CD4-positive, alpha-beta memory T cell (primary cell): ENCODE measurements at regions not wholly inside any gene's neighbourhood (a gene's known extent, or its start where the extent isn't known, plus 50 kb on each side); places are given as distances from the start of the nearest gene placed in this dataset.
"Not testable (repeated sequence)": the region's sequence is repeated elsewhere in the genome, so short reads cannot be mapped to it uniquely, and the experiment has no call there.

Experiments used
- CTCF ChIA-PET: fragments of 350-600 bp; sonication (Branson Sonifier 250); formaldehyde crosslinking; loops from one replicate; lab custom pipeline; 2021; ENCODE audit warnings: inconsistent platforms; ENCODE audit not compliant: partially characterized antibody; lab: Charles Lee
- POLR2A ChIA-PET: fragments of 350-600 bp; sonication (Branson Sonifier 250); formaldehyde crosslinking; loops from one replicate; lab custom pipeline; 2021; ENCODE audit not compliant: partially characterized antibody; lab: Charles Lee
- DNase-seq, 5 donors: peaks; one replicate each; pipeline versions ENCODE4 v3.0.0 to v3.0.0-alpha.2; 2020 to 2022; ENCODE audit warnings: mixed read lengths in 1 of 5
- H3K27ac ChIP-seq: one replicate; pipeline ENCODE4 v1.7.0; 2013; ENCODE audit warnings: low read depth, low read length
- H3K27me3 ChIP-seq: 2 replicates; pipeline ENCODE4 v1.7.0; 2013; ENCODE audit warnings: mild to moderate bottlenecking, low read length, moderate library complexity; ENCODE audit not compliant: insufficient read depth
- H3K36me3 ChIP-seq: 2 replicates; pipeline ENCODE4 v1.7.0; 2013; ENCODE audit warnings: mild to moderate bottlenecking, low read length, moderate library complexity; ENCODE audit not compliant: insufficient read depth
- H3K4me1 ChIP-seq: 2 replicates; pipeline ENCODE4 v1.7.0; 2013; ENCODE audit warnings: mild to moderate bottlenecking, low read length, moderate library complexity; ENCODE audit not compliant: insufficient read depth
- H3K4me3 ChIP-seq, 2 donors: one replicate each; pipeline ENCODE4 v1.7.0; 2013; ENCODE audit warnings: low read length in 2 of 2, mild to moderate bottlenecking in 1 of 2
- H3K9me3 ChIP-seq, 2 donors: one replicate each; pipeline ENCODE4 v1.7.0; 2013; ENCODE audit warnings: low read length in 2 of 2, control low read depth in 1 of 2; ENCODE audit not compliant: control insufficient read depth in 1 of 2
- H3K27ac Mint-ChIP-seq, 7 donors: one replicate each; pipeline ENCODE4 v1.8.0; 2020 to 2021; ENCODE audit warnings: mixed read lengths in 7 of 7, mild to moderate bottlenecking in 6 of 7, inconsistent platforms in 3 of 7, moderate library complexity in 3 of 7
- H3K27me3 Mint-ChIP-seq, 2 donors: one replicate each; pipeline ENCODE4 v1.8.0; 2020 to 2021; ENCODE audit warnings: mixed read lengths in 2 of 2
- H3K36me3 Mint-ChIP-seq, 2 donors: one replicate each; pipeline ENCODE4 v1.8.0; 2020 to 2021; ENCODE audit warnings: mixed read lengths in 2 of 2, inconsistent platforms in 1 of 2, mild to moderate bottlenecking in 1 of 2
- H3K4me1 Mint-ChIP-seq, 4 donors: one replicate each; pipeline ENCODE4 v1.8.0; 2020 to 2021; ENCODE audit warnings: mixed read lengths in 4 of 4, mild to moderate bottlenecking in 1 of 4
- H3K4me3 Mint-ChIP-seq, 8 donors: one replicate each; pipeline ENCODE4 v1.8.0; 2020 to 2021; ENCODE audit warnings: mixed read lengths in 8 of 8, mild to moderate bottlenecking in 7 of 8, moderate library complexity in 6 of 8, inconsistent platforms in 3 of 8
- H3K9me3 Mint-ChIP-seq, 8 donors: one replicate each; pipeline ENCODE4 v1.8.0; 2020 to 2021; ENCODE audit warnings: mixed read lengths in 8 of 8, mild to moderate bottlenecking in 5 of 8, inconsistent platforms in 3 of 8, moderate library complexity in 1 of 8
- intact Hi-C: fragments of 100-400 bp; cut with micrococcal nuclease; formaldehyde crosslinking; loops from one replicate; pipeline ENCODE4 v1.15.1; 2023

- no peaks in the 10 kb centered on the region for H3K27me3 Mint-ChIP-seq
- ChIA-PET POLR2A (no interaction called here), CTCF (no interaction called here)
- H3K36me3 Mint-ChIP-seq = no peaks in the 10 kb centered on the region
- H3K4me3 Mint-ChIP-seq = no peak overlapping the region
- intact Hi-C loops = no loop called here
- peaks cover 0 to 12% (median 5%) of the 10 kb centered on the region in 8 donors for H3K9me3 Mint-ChIP-seq
- H3K27ac Mint-ChIP-seq = no peak overlapping the region
- Histone ChIP-seq H3K36me3 (no peaks in the 10 kb centered on the region), H3K9me3 (no peaks in the 10 kb centered on the region), H3K4me3 (no peak overlapping the region), H3K4me1 (no peaks in the 10 kb centered on the region), H3K27me3 (no peaks in the 10 kb centered on the region), H3K27ac (no peak overlapping the region)
- no peak for DNase-seq
- H3K4me1 Mint-ChIP-seq = no peaks in the 10 kb centered on the region
These were observed 295.0 kb upstream of the ADGRL3 start for GRCh38 chr4:60905162-60905561.

GRCh38 chr4:60911127-60911526 is 289.0 kb upstream of the ADGRL3 start:
- Mint-ChIP-seq H3K36me3 (no peaks in the 10 kb centered on the region), H3K4me1 (no peaks in the 10 kb centered on the region), H3K27ac (no peak overlapping the region), H3K27me3 (no peaks in the 10 kb centered on the region), H3K9me3 (peaks cover 0 to 14% (median 6%) of the 10 kb centered on the region in 8 donors), H3K4me3 (no peak overlapping the region)
- H3K27ac ChIP-seq = no peak overlapping the region
- no peaks in the 10 kb centered on the region for H3K36me3 ChIP-seq
- no peaks in the 10 kb centered on the region for H3K9me3 ChIP-seq
- no peaks in the 10 kb centered on the region for H3K4me1 ChIP-seq
- no peak for DNase-seq
- no peaks in the 10 kb centered on the region for H3K27me3 ChIP-seq
- no peak overlapping the region for H3K4me3 ChIP-seq
- ChIA-PET CTCF (no interaction called here), POLR2A (no interaction called here)
- intact Hi-C loops = no loop called here

GRCh38 chr4:60913002-60913401 is 287.1 kb upstream of the ADGRL3 start:
- Histone ChIP-seq H3K27ac (no peak overlapping the region), H3K4me1 (no peaks in the 10 kb centered on the region), H3K36me3 (no peaks in the 10 kb centered on the region), H3K27me3 (no peaks in the 10 kb centered on the region), H3K9me3 (no peaks in the 10 kb centered on the region), H3K4me3 (no peak overlapping the region)
- DNase-seq = no peak
- peaks cover 0 to 16% (median 6%) of the 10 kb centered on the region in 8 donors for H3K9me3 Mint-ChIP-seq
- CTCF ChIA-PET = no interaction called here
- no peaks in the 10 kb centered on the region for H3K27me3 Mint-ChIP-seq
- intact Hi-C loops = no loop called here
- no peaks in the 10 kb centered on the region for H3K36me3 Mint-ChIP-seq
- no peak overlapping the region for H3K27ac Mint-ChIP-seq
- no peak overlapping the region for H3K4me3 Mint-ChIP-seq
- POLR2A ChIA-PET = no interaction called here
- no peaks in the 10 kb centered on the region for H3K4me1 Mint-ChIP-seq

- Mint-ChIP-seq H3K27ac (no peak overlapping the region), H3K27me3 (no peaks in the 10 kb centered on the region), H3K36me3 (no peaks in the 10 kb centered on the region), H3K4me1 (no peaks in the 10 kb centered on the region), H3K4me3 (no peak overlapping the region), H3K9me3 (peaks cover 0 to 16% (median 6%) of the 10 kb centered on the region in 8 donors)
- no peak overlapping the region for H3K27ac ChIP-seq
- intact Hi-C loops = no loop called here
- POLR2A ChIA-PET = no interaction called here
- CTCF ChIA-PET = no interaction called here
- H3K9me3 ChIP-seq = no peaks in the 10 kb centered on the region
- no peaks in the 10 kb centered on the region for H3K27me3 ChIP-seq
- no peaks in the 10 kb centered on the region for H3K4me1 ChIP-seq
- DNase-seq = no peak
- no peak overlapping the region for H3K4me3 ChIP-seq
- H3K36me3 ChIP-seq = no peaks in the 10 kb centered on the region
These were observed 286.5 kb upstream of the ADGRL3 start for GRCh38 chr4:60913671-60914070.

GRCh38 chr4:60921735-60922134 is 278.4 kb upstream of the ADGRL3 start:
- CTCF ChIA-PET, H3K27me3 Mint-ChIP-seq, H3K9me3 Mint-ChIP-seq: not testable (repeated sequence)

GRCh38 chr4:60923075-60923474 is 277.1 kb upstream of the ADGRL3 start:
- no peak for DNase-seq
- intact Hi-C loops = no loop called here
- H3K4me3 Mint-ChIP-seq = no peak overlapping the region
- POLR2A ChIA-PET = no interaction called here
- H3K9me3 ChIP-seq = no peaks in the 10 kb centered on the region
- H3K9me3 Mint-ChIP-seq = peaks cover 0 to 16% (median 8%) of the 10 kb centered on the region in 8 donors
- CTCF ChIA-PET = no interaction called here
- H3K36me3 Mint-ChIP-seq = no peaks in the 10 kb centered on the region
- H3K4me3 ChIP-seq = no peak overlapping the region
- no peak overlapping the region for H3K27ac ChIP-seq
- no peak overlapping the region for H3K27ac Mint-ChIP-seq
- H3K27me3 ChIP-seq = no peaks in the 10 kb centered on the region
- no peaks in the 10 kb centered on the region for H3K4me1 Mint-ChIP-seq
- no peaks in the 10 kb centered on the region for H3K4me1 ChIP-seq
- H3K36me3 ChIP-seq = no peaks in the 10 kb centered on the region
- H3K27me3 Mint-ChIP-seq = no peaks in the 10 kb centered on the region

More at GRCh38 chr4:60921735-60922134, 278.4 kb upstream of the ADGRL3 start:
- intact Hi-C loops, H3K4me1 ChIP-seq, H3K27me3 ChIP-seq, H3K27ac Mint-ChIP-seq, H3K27ac ChIP-seq, H3K4me3 ChIP-seq, H3K36me3 ChIP-seq, DNase-seq, H3K9me3 ChIP-seq, H3K4me1 Mint-ChIP-seq, POLR2A ChIA-PET, H3K4me3 Mint-ChIP-seq, H3K36me3 Mint-ChIP-seq: not testable (repeated sequence)

- Mint-ChIP-seq H3K4me3 (no peak overlapping the region), H3K9me3 (peaks cover 3 to 21% (median 14%) of the 10 kb centered on the region in 8 donors), H3K27me3 (no peaks in the 10 kb centered on the region), H3K27ac (no peak overlapping the region), H3K36me3 (no peaks in the 10 kb centered on the region), H3K4me1 (no peaks in the 10 kb centered on the region)
- CTCF ChIA-PET = no interaction called here
- POLR2A ChIA-PET = no interaction called here
- no peak overlapping the region for H3K4me3 ChIP-seq
- H3K36me3 ChIP-seq = no peaks in the 10 kb centered on the region
- H3K27ac ChIP-seq = no peak overlapping the region
- H3K9me3 ChIP-seq = no peaks in the 10 kb centered on the region
- H3K27me3 ChIP-seq = no peaks in the 10 kb centered on the region
- no peak for DNase-seq
- intact Hi-C loops = no loop called here
- H3K4me1 ChIP-seq = no peaks in the 10 kb centered on the region
These were observed 273.5 kb upstream of the ADGRL3 start for GRCh38 chr4:60926624-60927023.

GRCh38 chr4:60930866-60931265 is 269.3 kb upstream of the ADGRL3 start:
- Histone ChIP-seq H3K9me3 (no peaks in the 10 kb centered on the region), H3K4me1 (no peaks in the 10 kb centered on the region), H3K27ac (no peak overlapping the region), H3K4me3 (no peak overlapping the region), H3K36me3 (no peaks in the 10 kb centered on the region), H3K27me3 (no peaks in the 10 kb centered on the region)
- DNase-seq = no peak
- Mint-ChIP-seq H3K4me1 (no peaks in the 10 kb centered on the region), H3K27ac (no peak overlapping the region), H3K9me3 (peaks cover 2 to 22% (median 15%) of the 10 kb centered on the region in 8 donors), H3K4me3 (no peak overlapping the region), H3K36me3 (no peaks in the 10 kb centered on the region), H3K27me3 (no peaks in the 10 kb centered on the region)
- intact Hi-C loops = no loop called here
- POLR2A ChIA-PET = no interaction called here
- CTCF ChIA-PET = no interaction called here
